HCT116 (cell line): ENCODE measurements at regions not wholly inside any gene's neighbourhood (a gene's known extent, or its start where the extent isn't known, plus 50 kb on each side); places are given as distances from the start of the nearest gene placed in this dataset.

Experiments
- ATAC-seq: fragments of 200-7000 bp; cut with Tn5 transposase; 2 replicates; pipeline ENCODE4 v1.9.1; 2020; ENCODE audit warnings: mild to moderate bottlenecking, moderate library complexity
- BruUV-seq: library from RNA; stranded (reverse); fragments of 400-500 nt; replicated peaks from 2 replicates; lab custom pipeline; 2021; lab: Mats Ljungman, UMichigan
- CTCF ChIA-PET: fragments of 300-600 bp; sonication (Branson Sonifier 250); formaldehyde crosslinking; loops from one replicate; lab custom pipeline; 2021; ENCODE audit warnings: antibody characterized with exemption; lab: Charles Lee
- POLR2A ChIA-PET: fragments of 300-600, 350-600 bp; sonication (Branson Sonifier 250); formaldehyde crosslinking; loops from one replicate; lab custom pipeline; 2021; ENCODE audit warnings: antibody characterized with exemption; lab: Charles Lee
- RAD21 ChIA-PET, 2 experiments: fragments of 300-600 bp; sonication (Branson Sonifier 250); formaldehyde crosslinking; loops; one replicate each; lab custom pipeline; 2023; ENCODE audit warnings: low total read pairs in 2 of 2; ENCODE audit not compliant: uncharacterized antibody in 2 of 2, unreplicated experiment in 2 of 2, low non-redundant PET in 1 of 2; lab: Charles Lee
- DNase-seq: peaks from one replicate; pipeline ENCODE4 v3.0.0-alpha.2; 2010; ENCODE audit warnings: low read depth, low spot score
- H2AFZ ChIP-seq: fragments of 200-600 bp; shearing (Covaris generic), sonication (generic); 2 replicates; pipeline ENCODE4 v1.6.1; 2017; ENCODE audit warnings: low read depth, mixed run types, mixed read lengths, antibody characterized with exemption, low read length; ENCODE audit not compliant: poor library complexity, severe bottlenecking
- H3K27ac ChIP-seq: 2 replicates; pipeline ENCODE4 v1.5.1; 2012; ENCODE audit warnings: low read depth, low read length
- H3K27me3 ChIP-seq: fragments of 200-600 bp; sonication (generic); 2 replicates; pipeline ENCODE4 v1.6.1; 2016; ENCODE audit warnings: mixed run types, low read length, mixed read lengths; ENCODE audit not compliant: insufficient read depth
- H3K36me3 ChIP-seq, 2 experiments: fragments of 200-500 bp in 1 of 2; fragments of 200-600 bp in 1 of 2; sonication (Bioruptor generic) in 1 of 2; sonication (generic) in 1 of 2; 2 replicates each; pipeline versions ENCODE4 v1.5.1 to v1.6.1; 2014 to 2016; ENCODE audit warnings: low read length in 2 of 2, inconsistent platforms in 1 of 2, mixed read lengths in 1 of 2, mixed run types in 1 of 2; ENCODE audit not compliant: insufficient read depth in 2 of 2, control insufficient read depth in 1 of 2
- H3K4me1 ChIP-seq, 2 experiments: fragments of 200-600 bp in 1 of 2; sonication (generic) in 1 of 2; 2 replicates each; pipeline versions ENCODE4 v1.5.1 to v1.6.1; 2012 to 2017; ENCODE audit warnings: low read length in 2 of 2, inconsistent platforms in 1 of 2, mild to moderate bottlenecking in 1 of 2, mixed read lengths in 1 of 2, mixed run types in 1 of 2, moderate library complexity in 1 of 2; ENCODE audit not compliant: insufficient read depth in 2 of 2, control insufficient read depth in 1 of 2
- H3K4me2 ChIP-seq: fragments of 200-600 bp; sonication (generic); 2 replicates; pipeline ENCODE4 v1.6.1; 2017; ENCODE audit warnings: mixed run types, low read length, mixed read lengths
- H3K4me3 ChIP-seq, 2 experiments: fragments of 200-600 bp in 1 of 2; sonication (generic) in 1 of 2; replicated peaks in 1 of 2; 2 replicates each; pipeline ENCODE4 v1.5.1; 2011 to 2016; ENCODE audit warnings: low read length in 2 of 2, control low read depth in 1 of 2, low read depth in 1 of 2, mild to moderate bottlenecking in 1 of 2, mixed read lengths in 1 of 2, mixed run types in 1 of 2
- H3K79me2 ChIP-seq: fragments of 200-600 bp; sonication (generic); 2 replicates; pipeline ENCODE4 v1.6.1; 2017; ENCODE audit warnings: mild to moderate bottlenecking, mixed run types, low read length, moderate library complexity, mixed read lengths; ENCODE audit not compliant: insufficient read depth
- H3K9ac ChIP-seq: fragments of 200-600 bp; sonication (generic); 2 replicates; pipeline ENCODE4 v1.6.1; 2016; ENCODE audit warnings: low read length, mixed read lengths
- H3K9me2 ChIP-seq: fragments of 200-600 bp; sonication (generic), shearing (Covaris generic); 2 replicates; pipeline ENCODE4 v1.6.1; 2017; ENCODE audit warnings: mixed run types, mild to moderate bottlenecking, moderate library complexity; ENCODE audit not compliant: insufficient read depth
- H3K9me3 ChIP-seq, 2 experiments: fragments of 200-500 bp in 1 of 2; fragments of 200-600 bp in 1 of 2; sonication (Bioruptor generic) in 1 of 2; sonication (generic) in 1 of 2; 2 replicates each; pipeline ENCODE4 v1.6.1; 2014 to 2017; ENCODE audit warnings: low read length in 2 of 2, mixed read lengths in 2 of 2, inconsistent platforms in 1 of 2, low read depth in 1 of 2, mild to moderate bottlenecking in 1 of 2, mixed run types in 1 of 2, moderate library complexity in 1 of 2; ENCODE audit not compliant: control insufficient read depth in 1 of 2, insufficient read depth in 1 of 2
- H4K20me1 ChIP-seq: fragments of 200-600 bp; sonication (generic), shearing (Covaris generic); 2 replicates; pipeline ENCODE4 v1.6.1; 2017; ENCODE audit warnings: mixed run types, mild to moderate bottlenecking, moderate library complexity; ENCODE audit not compliant: insufficient read depth
- CBX3 ChIP-seq: IDR thresholded peaks from 2 replicates; pipeline ENCODE4 v1.6.1; 2012; ENCODE audit warnings: low read depth
- CEBPB ChIP-seq: IDR thresholded peaks from 2 replicates; pipeline ENCODE4 v1.6.1; 2012; ENCODE audit warnings: low read depth
- EGR1 ChIP-seq: IDR thresholded peaks from 2 replicates; pipeline ENCODE4 v1.6.1; 2012; ENCODE audit warnings: low read depth
- EZH2 ChIP-seq: fragments of 200-600 bp; sonication (generic); IDR thresholded peaks from 2 replicates; pipeline ENCODE4 v1.6.1; 2017; ENCODE audit warnings: antibody characterized with exemption, mixed run types
- EZH2phosphoT487 ChIP-seq: fragments of 200-600 bp; IDR thresholded peaks from 2 replicates; pipeline ENCODE4 v1.6.1; 2018; ENCODE audit warnings: antibody characterized with exemption, borderline replicate concordance
- JUND ChIP-seq: IDR thresholded peaks from 2 replicates; pipeline ENCODE4 v1.6.1; 2012
- MAX ChIP-seq: IDR thresholded peaks from 2 replicates; pipeline ENCODE4 v1.6.1; 2012
- POLR2A ChIP-seq: IDR thresholded peaks from 2 replicates; pipeline ENCODE4 v1.7.0; 2011; ENCODE audit warnings: borderline replicate concordance; ENCODE audit not compliant: insufficient read depth, insufficient read length; ENCODE audit errors: extremely low read depth
- RAD21 ChIP-seq: IDR thresholded peaks from 2 replicates; pipeline ENCODE4 v1.6.1; 2012; ENCODE audit warnings: low read depth, mild to moderate bottlenecking
- SRF ChIP-seq: IDR thresholded peaks from 2 replicates; pipeline ENCODE4 v1.6.1; 2012; ENCODE audit warnings: low read depth
- TCF7L2 ChIP-seq: IDR thresholded peaks from 2 replicates; pipeline ENCODE4 v1.7.0; 2011; ENCODE audit warnings: borderline replicate concordance, inconsistent platforms; ENCODE audit not compliant: insufficient read depth, insufficient read length; ENCODE audit errors: extremely low read depth
- YY1 ChIP-seq: IDR thresholded peaks from 2 replicates; pipeline ENCODE4 v1.6.1; 2011; ENCODE audit warnings: low read length, low read depth, moderate library complexity, mild to moderate bottlenecking; ENCODE audit not compliant: insufficient replicate concordance; ENCODE audit errors: extremely low read depth
- ZBTB33 ChIP-seq: IDR thresholded peaks from 2 replicates; pipeline ENCODE4 v1.6.1; 2011; ENCODE audit warnings: mild to moderate bottlenecking, low read length, moderate library complexity; ENCODE audit not compliant: insufficient replicate concordance; ENCODE audit errors: extremely low read depth
- ZFX ChIP-seq: fragments of 450-650 bp; IDR thresholded peaks from 2 replicates; pipeline ENCODE4 v1.6.1; 2017
- ZNF274 ChIP-seq: fragments of 200-500 bp; sonication (Bioruptor generic); IDR thresholded peaks from 2 replicates; pipeline ENCODE4 v1.6.1; 2014; ENCODE audit warnings: mild to moderate bottlenecking, low read depth, low read length, inconsistent platforms
- intact Hi-C: fragments of 100-400 bp; cut with micrococcal nuclease; formaldehyde crosslinking; loops from 2 replicates; pipeline ENCODE4 v1.10.0; 2022
- TF ChIP-seq, protein P1 (sequence below): IDR thresholded peaks from 2 replicates; pipeline ENCODE4 v1.6.1; 2012; ENCODE audit warnings: low read depth
- TF ChIP-seq, protein P2 (sequence below), 3 experiments: fragments of 200-600 bp in 1 of 3; sonication (generic) in 1 of 3; IDR thresholded peaks in 2 of 3; conservative IDR thresholded peaks in 1 of 3; 2 replicates each; pipeline ENCODE4 v1.5.1; 2012 to 2017; ENCODE audit warnings: low read depth in 2 of 3, low read length in 2 of 3, antibody characterized with exemption in 1 of 3, borderline replicate concordance in 1 of 3, control low read depth in 1 of 3, mild to moderate bottlenecking in 1 of 3, mixed read lengths in 1 of 3, mixed run types in 1 of 3, moderate library complexity in 1 of 3; ENCODE audit not compliant: insufficient read depth in 1 of 3

- Histone ChIP-seq H4K20me1 (no peaks in the 10 kb centered on the region), H3K9me2 (no peaks in the 10 kb centered on the region), H3K9me3 (peaks cover 3 to 9% of the 10 kb centered on the region in 2 experiments; a peak in 1 of 4 replicates), H3K79me2 (no peaks in the 10 kb centered on the region), H3K27ac (no peak overlapping the region), H2AFZ (no peak overlapping the region), H3K9ac (no peak overlapping the region), H3K27me3 (no peaks in the 10 kb centered on the region), H3K4me3 (no peak overlapping the region), H3K36me3 (no peaks in the 10 kb centered on the region), H3K4me1 (no peaks in the 10 kb centered on the region), H3K4me2 (no peak overlapping the region)
- intact Hi-C loops, result no loop called here
- no TSS peak for BruUV-seq
- no peak for DNase-seq
- ChIA-PET POLR2A (no interaction called here), RAD21 (no interaction called here), CTCF (no interaction called here)
- no peak for ATAC-seq
- no peak for TF ChIP-seq EGR1
- no peak for TF ChIP-seq POLR2A
- TF ChIP-seq ZNF274, result no peak
- TF ChIP-seq, protein P1, sequence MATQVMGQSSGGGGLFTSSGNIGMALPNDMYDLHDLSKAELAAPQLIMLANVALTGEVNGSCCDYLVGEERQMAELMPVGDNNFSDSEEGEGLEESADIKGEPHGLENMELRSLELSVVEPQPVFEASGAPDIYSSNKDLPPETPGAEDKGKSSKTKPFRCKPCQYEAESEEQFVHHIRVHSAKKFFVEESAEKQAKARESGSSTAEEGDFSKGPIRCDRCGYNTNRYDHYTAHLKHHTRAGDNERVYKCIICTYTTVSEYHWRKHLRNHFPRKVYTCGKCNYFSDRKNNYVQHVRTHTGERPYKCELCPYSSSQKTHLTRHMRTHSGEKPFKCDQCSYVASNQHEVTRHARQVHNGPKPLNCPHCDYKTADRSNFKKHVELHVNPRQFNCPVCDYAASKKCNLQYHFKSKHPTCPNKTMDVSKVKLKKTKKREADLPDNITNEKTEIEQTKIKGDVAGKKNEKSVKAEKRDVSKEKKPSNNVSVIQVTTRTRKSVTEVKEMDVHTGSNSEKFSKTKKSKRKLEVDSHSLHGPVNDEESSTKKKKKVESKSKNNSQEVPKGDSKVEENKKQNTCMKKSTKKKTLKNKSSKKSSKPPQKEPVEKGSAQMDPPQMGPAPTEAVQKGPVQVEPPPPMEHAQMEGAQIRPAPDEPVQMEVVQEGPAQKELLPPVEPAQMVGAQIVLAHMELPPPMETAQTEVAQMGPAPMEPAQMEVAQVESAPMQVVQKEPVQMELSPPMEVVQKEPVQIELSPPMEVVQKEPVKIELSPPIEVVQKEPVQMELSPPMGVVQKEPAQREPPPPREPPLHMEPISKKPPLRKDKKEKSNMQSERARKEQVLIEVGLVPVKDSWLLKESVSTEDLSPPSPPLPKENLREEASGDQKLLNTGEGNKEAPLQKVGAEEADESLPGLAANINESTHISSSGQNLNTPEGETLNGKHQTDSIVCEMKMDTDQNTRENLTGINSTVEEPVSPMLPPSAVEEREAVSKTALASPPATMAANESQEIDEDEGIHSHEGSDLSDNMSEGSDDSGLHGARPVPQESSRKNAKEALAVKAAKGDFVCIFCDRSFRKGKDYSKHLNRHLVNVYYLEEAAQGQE, result no peak
- TF ChIP-seq TCF7L2, result no peak
- TF ChIP-seq CBX3, result no peak
- TF ChIP-seq CEBPB, result no peak
- TF ChIP-seq JUND, result no peak
- no peak for TF ChIP-seq SRF
- TF ChIP-seq EZH2, result no peak
- TF ChIP-seq ZFX, result no peak
- TF ChIP-seq MAX, result no peak
- no peak for TF ChIP-seq EZH2phosphoT487
- no peak for TF ChIP-seq YY1
- no peak for TF ChIP-seq RAD21
- TF ChIP-seq, protein P2, sequence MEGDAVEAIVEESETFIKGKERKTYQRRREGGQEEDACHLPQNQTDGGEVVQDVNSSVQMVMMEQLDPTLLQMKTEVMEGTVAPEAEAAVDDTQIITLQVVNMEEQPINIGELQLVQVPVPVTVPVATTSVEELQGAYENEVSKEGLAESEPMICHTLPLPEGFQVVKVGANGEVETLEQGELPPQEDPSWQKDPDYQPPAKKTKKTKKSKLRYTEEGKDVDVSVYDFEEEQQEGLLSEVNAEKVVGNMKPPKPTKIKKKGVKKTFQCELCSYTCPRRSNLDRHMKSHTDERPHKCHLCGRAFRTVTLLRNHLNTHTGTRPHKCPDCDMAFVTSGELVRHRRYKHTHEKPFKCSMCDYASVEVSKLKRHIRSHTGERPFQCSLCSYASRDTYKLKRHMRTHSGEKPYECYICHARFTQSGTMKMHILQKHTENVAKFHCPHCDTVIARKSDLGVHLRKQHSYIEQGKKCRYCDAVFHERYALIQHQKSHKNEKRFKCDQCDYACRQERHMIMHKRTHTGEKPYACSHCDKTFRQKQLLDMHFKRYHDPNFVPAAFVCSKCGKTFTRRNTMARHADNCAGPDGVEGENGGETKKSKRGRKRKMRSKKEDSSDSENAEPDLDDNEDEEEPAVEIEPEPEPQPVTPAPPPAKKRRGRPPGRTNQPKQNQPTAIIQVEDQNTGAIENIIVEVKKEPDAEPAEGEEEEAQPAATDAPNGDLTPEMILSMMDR (IDR thresholded peaks at IDR 0.05 in 2 of 3, conservative IDR thresholded peaks at IDR 0.05 in 1 of 3; ENCODE audit: borderline replicate concordance in 1 of 3, insufficient read depth in 1 of 3, low read depth in 2 of 3, low read length in 2 of 3), result no peak
- TF ChIP-seq ZBTB33, result no peak
Measured at GRCh38 chr18:38321262-38321661, 755.7 kb upstream of the CELF4 start.
